ENCODE measurements at regions not wholly inside any gene's neighbourhood (a gene's known extent, or its start where the extent isn't known, plus 50 kb on each side); places are given as distances from the start of the nearest gene placed in this dataset.
"Not testable (repeated sequence)": the region's sequence is repeated elsewhere in the genome, so short reads cannot be mapped to it uniquely, and the experiment has no call there.

- no peak for DNase-seq
- 91 to 95% methylated on average over 2 of the region's 2 CpGs for WGBS, 2 donors
- intact Hi-C loops (cut with DNase I) = no loop called here
These were observed 536.7 kb downstream of the FLRT2 start for GRCh38 chr14:86066651-86067050.

DNA sequence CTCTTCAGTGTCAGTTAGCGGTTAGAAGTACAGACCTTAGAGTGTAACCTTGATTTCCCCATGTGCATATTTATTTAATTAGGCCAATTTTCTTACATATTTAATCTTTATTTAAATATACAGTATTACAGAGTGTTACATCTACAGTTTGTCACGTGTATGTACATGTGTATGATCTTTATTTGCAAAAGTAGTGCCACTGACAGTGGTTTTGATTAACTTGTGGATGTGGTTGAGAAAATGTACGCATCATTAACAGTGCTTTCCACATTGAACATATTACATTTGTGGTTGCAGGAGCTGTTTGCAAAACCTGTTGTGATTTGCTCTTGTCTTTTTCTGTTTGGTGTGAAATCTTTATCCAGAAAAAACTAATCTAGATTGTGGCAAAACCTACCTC, 535.5 kb downstream of the FLRT2 start:
- intact Hi-C loops (cut with DNase I) = no loop called here
- 83 to 86% methylated on average over 3 of the region's 3 CpGs for WGBS, 2 donors
- no peak overlapping the region for H3K4me3 ChIP-seq (replicated peaks in 1 of 3)
- H3K4me1 ChIP-seq = no peaks in the 10 kb centered on the region
- no peaks in the 10 kb centered on the region for H3K27me3 ChIP-seq
- TF ChIP-seq, protein P1, sequence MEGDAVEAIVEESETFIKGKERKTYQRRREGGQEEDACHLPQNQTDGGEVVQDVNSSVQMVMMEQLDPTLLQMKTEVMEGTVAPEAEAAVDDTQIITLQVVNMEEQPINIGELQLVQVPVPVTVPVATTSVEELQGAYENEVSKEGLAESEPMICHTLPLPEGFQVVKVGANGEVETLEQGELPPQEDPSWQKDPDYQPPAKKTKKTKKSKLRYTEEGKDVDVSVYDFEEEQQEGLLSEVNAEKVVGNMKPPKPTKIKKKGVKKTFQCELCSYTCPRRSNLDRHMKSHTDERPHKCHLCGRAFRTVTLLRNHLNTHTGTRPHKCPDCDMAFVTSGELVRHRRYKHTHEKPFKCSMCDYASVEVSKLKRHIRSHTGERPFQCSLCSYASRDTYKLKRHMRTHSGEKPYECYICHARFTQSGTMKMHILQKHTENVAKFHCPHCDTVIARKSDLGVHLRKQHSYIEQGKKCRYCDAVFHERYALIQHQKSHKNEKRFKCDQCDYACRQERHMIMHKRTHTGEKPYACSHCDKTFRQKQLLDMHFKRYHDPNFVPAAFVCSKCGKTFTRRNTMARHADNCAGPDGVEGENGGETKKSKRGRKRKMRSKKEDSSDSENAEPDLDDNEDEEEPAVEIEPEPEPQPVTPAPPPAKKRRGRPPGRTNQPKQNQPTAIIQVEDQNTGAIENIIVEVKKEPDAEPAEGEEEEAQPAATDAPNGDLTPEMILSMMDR (IDR thresholded peaks at IDR 0.05) = no peak
- no peak for TF ChIP-seq POLR2A (IDR thresholded peaks at IDR 0.05)
- no peaks in the 10 kb centered on the region for H3K36me3 ChIP-seq
- no peak overlapping the region for H3K27ac ChIP-seq
- no peak for DNase-seq
- H3K9me3 ChIP-seq = no peaks in the 10 kb centered on the region

More at GRCh38 chr14:86066651-86067050, 536.7 kb downstream of the FLRT2 start:
- H3K4me3 ChIP-seq (replicated peaks in 1 of 3) = no peak overlapping the region
- H3K9me3 ChIP-seq = no peaks in the 10 kb centered on the region
- no peak overlapping the region for H3K27ac ChIP-seq
- no peak for TF ChIP-seq POLR2A (IDR thresholded peaks at IDR 0.05)
- TF ChIP-seq, protein P1 (IDR thresholded peaks at IDR 0.05) = no peak
- no peaks in the 10 kb centered on the region for H3K36me3 ChIP-seq
- no peaks in the 10 kb centered on the region for H3K27me3 ChIP-seq
- H3K4me1 ChIP-seq = no peaks in the 10 kb centered on the region

DNA sequence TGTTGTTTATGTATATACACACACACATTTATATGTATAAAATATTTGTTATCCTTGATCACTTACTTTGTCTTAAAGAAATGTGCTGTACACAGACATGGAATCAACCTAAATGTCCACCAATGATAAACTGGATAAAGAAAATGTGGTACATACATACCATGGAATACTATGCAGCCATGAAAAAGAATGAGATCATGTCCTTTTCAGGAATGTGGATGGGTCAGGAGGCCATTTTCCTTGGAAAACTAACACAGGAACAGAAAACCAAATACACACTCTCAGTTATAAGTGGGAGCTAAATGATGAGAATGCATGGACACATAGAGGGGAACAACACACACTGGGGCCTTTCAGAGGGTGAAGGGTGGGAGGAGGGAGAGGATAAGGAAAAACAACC, 534.7 kb downstream of the FLRT2 start:
- H3K36me3 ChIP-seq; H3K27ac ChIP-seq; H3K4me3 ChIP-seq (replicated peaks in 1 of 3); H3K9me3 ChIP-seq; H3K4me1 ChIP-seq; intact Hi-C loops (cut with DNase I); H3K27me3 ChIP-seq; DNase-seq: not testable (repeated sequence)

GRCh38 chr14:86057018-86057667, 527.2 kb downstream of the FLRT2 start:
- H3K36me3 ChIP-seq = no peaks in the 10 kb centered on the region
- H3K4me1 ChIP-seq = no peaks in the 10 kb centered on the region
- H3K4me3 ChIP-seq (replicated peaks in 1 of 3) = no peak overlapping the region
- intact Hi-C loops (cut with DNase I) = no loop called here
- H3K27ac ChIP-seq = no peak overlapping the region
- DNase-seq = peak in 1 of 2 donors; percentile 15
- H3K27me3 ChIP-seq = no peaks in the 10 kb centered on the region
- 60 to 63% methylated on average over 3 of the region's 3 CpGs for WGBS, 2 donors
- TF ChIP-seq, protein P1 (IDR thresholded peaks at IDR 0.05) = peak in 5 of 6 experiments; percentile 32 to 71 (median 51)
- TF ChIP-seq POLR2A (IDR thresholded peaks at IDR 0.05) = no peak
- H3K9me3 ChIP-seq = no peaks in the 10 kb centered on the region

DNA sequence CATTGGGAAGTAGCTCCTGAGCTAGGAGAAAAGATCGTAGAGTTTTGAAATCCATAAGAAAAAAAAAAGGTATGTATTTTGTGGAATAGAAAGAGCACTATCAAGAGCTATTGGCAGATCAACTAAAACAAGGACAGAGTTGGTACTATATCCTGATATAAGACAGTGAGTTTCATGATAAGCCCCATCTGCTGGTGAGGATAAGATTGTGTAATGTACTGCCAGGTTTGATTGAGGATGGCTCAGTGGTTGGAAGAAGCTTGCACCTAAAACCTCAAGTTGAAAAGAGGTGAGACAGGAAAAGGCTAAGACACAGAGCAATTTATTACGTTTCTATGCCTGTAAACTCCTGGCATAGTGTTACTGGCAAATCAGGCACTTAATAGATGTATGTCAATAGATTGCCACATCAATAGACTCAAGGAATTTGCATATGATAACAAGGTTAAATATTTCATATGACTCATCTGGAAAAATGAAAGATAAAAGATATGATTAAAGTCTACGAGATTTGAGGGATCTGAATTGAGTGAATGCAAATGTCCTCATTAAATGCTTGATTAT, 525.6 kb downstream of the FLRT2 start:
- no peaks in the 10 kb centered on the region for H3K4me1 ChIP-seq
- no peak for TF ChIP-seq POLR2A (IDR thresholded peaks at IDR 0.05)
- TF ChIP-seq, protein P1 (IDR thresholded peaks at IDR 0.05) = no peak
- H3K36me3 ChIP-seq = no peaks in the 10 kb centered on the region
- DNase-seq = no peak
- H3K27me3 ChIP-seq = no peaks in the 10 kb centered on the region
- H3K4me3 ChIP-seq (replicated peaks in 1 of 3) = no peak overlapping the region
- no peak overlapping the region for H3K27ac ChIP-seq
- intact Hi-C loops (cut with DNase I) = no loop called here
- WGBS, 2 donors = 76 to 78% methylated on average over 3 of the region's 3 CpGs
- no peaks in the 10 kb centered on the region for H3K9me3 ChIP-seq

Data from thyroid gland (tissue), 4 donors.